SK-N-SH treated with all-trans-retinoic acid at 6 μM for 48 hours (cell line): ENCODE measurements at regions not wholly inside any gene's neighbourhood (a gene's known extent, or its start where the extent isn't known, plus 50 kb on each side); places are given as distances from the start of the nearest gene placed in this dataset.
"Not testable (repeated sequence)": the region's sequence is repeated elsewhere in the genome, so short reads cannot be mapped to it uniquely, and the experiment has no call there.

Source experiments
- ATAC-seq: fragments of 200-7000 bp; cut with Tn5 transposase; 3 replicates; pipeline ENCODE4 v1.9.1; 2020; ENCODE audit warnings: mild to moderate bottlenecking, moderate library complexity
- CREB5 ChIP-seq: fragments of 250-450 bp; sonication (Bioruptor Pico); IDR thresholded peaks from 2 replicates; pipeline ENCODE4 v1.5.1; 2020; ENCODE audit warnings: low read depth, mild to moderate bottlenecking, moderate library complexity
- CSDC2 ChIP-seq: fragments of 250-450 bp; sonication (Bioruptor Pico); IDR thresholded peaks from 2 replicates; pipeline ENCODE4 v1.5.0; 2020; ENCODE audit warnings: mild to moderate bottlenecking, moderate library complexity
- ESRRG ChIP-seq: fragments of 250-450 bp; sonication (Bioruptor Pico); IDR thresholded peaks from 2 replicates; pipeline ENCODE4 v1.6.1; 2021; ENCODE audit warnings: mild to moderate bottlenecking
- GLIS3 ChIP-seq: fragments of 250-450 bp; sonication (Bioruptor Pico); IDR thresholded peaks from 2 replicates; pipeline ENCODE4 v1.5.0; 2020; ENCODE audit warnings: mild to moderate bottlenecking, moderate library complexity
- OSR1 ChIP-seq: fragments of 250-450 bp; sonication (Bioruptor Pico); IDR thresholded peaks from 2 replicates; pipeline ENCODE4 v1.8.0; 2022; ENCODE audit warnings: moderate library complexity, mild to moderate bottlenecking, inconsistent platforms
- PATZ1 ChIP-seq: fragments of 250-450 bp; sonication (Bioruptor Pico); IDR thresholded peaks from 2 replicates; pipeline ENCODE4 v1.8.0; 2020; ENCODE audit warnings: mild to moderate bottlenecking, moderate library complexity, borderline replicate concordance
- PPARA ChIP-seq: fragments of 250-450 bp; sonication (Bioruptor Pico); IDR thresholded peaks from 2 replicates; pipeline ENCODE4 v1.5.0; 2020; ENCODE audit warnings: mild to moderate bottlenecking, borderline replicate concordance
- RARB ChIP-seq: fragments of 250-450 bp; sonication (Bioruptor Pico); IDR thresholded peaks from 2 replicates; pipeline ENCODE4 v1.8.0; 2021; ENCODE audit warnings: mild to moderate bottlenecking, moderate library complexity
- SNAI2 ChIP-seq: fragments of 250-450 bp; sonication (Bioruptor Pico); IDR thresholded peaks from 2 replicates; pipeline ENCODE4 v1.5.0; 2020; ENCODE audit warnings: mild to moderate bottlenecking, moderate library complexity
- TCF4 ChIP-seq: fragments of 250-450 bp; sonication (Bioruptor Pico); IDR thresholded peaks from 2 replicates; pipeline ENCODE4 v1.8.0; 2021; ENCODE audit warnings: mild to moderate bottlenecking, moderate library complexity, borderline replicate concordance
- TOX ChIP-seq: fragments of 250-450 bp; sonication (Bioruptor Pico); IDR thresholded peaks from 2 replicates; pipeline ENCODE4 v1.8.0; 2021; ENCODE audit warnings: mild to moderate bottlenecking, moderate library complexity, borderline replicate concordance
- TSHZ2 ChIP-seq: fragments of 250-450 bp; sonication (Bioruptor Pico); IDR thresholded peaks from 2 replicates; pipeline ENCODE4 v1.5.0; 2020; ENCODE audit warnings: mild to moderate bottlenecking, moderate library complexity
- ZC3H10 ChIP-seq: fragments of 250-450 bp; sonication (Bioruptor Pico); IDR thresholded peaks from 2 replicates; pipeline ENCODE4 v1.5.1; 2021; ENCODE audit warnings: mild to moderate bottlenecking, moderate library complexity
- ZFP3 ChIP-seq: fragments of 250-450 bp; sonication (Bioruptor Pico); IDR thresholded peaks from 2 replicates; pipeline ENCODE4 v1.5.0; 2020; ENCODE audit warnings: mild to moderate bottlenecking, moderate library complexity
- ZNF565 ChIP-seq: fragments of 450-650 bp; formaldehyde crosslinking; conservative IDR thresholded peaks from 2 replicates; pipeline ENCODE4 v1.5.0; 2020; ENCODE audit warnings: low read depth, mild to moderate bottlenecking, moderate library complexity
- ZNF70 ChIP-seq: fragments of 450-650 bp; formaldehyde crosslinking; IDR thresholded peaks from 2 replicates; pipeline ENCODE4 v1.5.0; 2020; ENCODE audit warnings: mild to moderate bottlenecking, moderate library complexity
- ZNF8 ChIP-seq: fragments of 450-650 bp; formaldehyde crosslinking; IDR thresholded peaks from 2 replicates; pipeline ENCODE4 v1.5.0; 2020; ENCODE audit warnings: mild to moderate bottlenecking, moderate library complexity
- TF ChIP-seq, protein P1 (sequence below): fragments of 250-450 bp; sonication (Bioruptor Pico); IDR thresholded peaks from 2 replicates; pipeline ENCODE4 v1.5.1; 2021; ENCODE audit warnings: mild to moderate bottlenecking, moderate library complexity

DNA sequence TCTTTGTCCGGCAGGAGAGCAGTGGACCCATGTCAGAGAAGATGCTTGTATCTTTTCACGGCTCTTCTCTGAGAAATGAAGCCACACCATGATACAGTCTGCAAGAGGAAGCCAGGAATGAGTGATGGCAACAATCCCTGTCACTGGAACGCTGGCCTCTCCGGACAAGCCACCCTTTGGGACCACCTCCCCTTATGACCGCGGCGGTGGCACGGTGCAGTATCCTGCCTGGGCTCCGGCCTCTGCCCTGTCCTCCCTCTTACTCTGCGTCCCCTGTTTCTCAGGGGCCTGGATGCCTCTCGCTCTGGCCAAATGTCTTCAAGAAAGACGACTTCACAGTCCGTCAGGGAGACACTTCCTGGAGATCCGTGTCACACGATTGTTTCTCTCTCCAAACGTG, 370.5 kb downstream of the ZNF716 start:
- ATAC-seq: no peak
- TF ChIP-seq ZNF70 (no peak), CREB5 (no peak)

DNA sequence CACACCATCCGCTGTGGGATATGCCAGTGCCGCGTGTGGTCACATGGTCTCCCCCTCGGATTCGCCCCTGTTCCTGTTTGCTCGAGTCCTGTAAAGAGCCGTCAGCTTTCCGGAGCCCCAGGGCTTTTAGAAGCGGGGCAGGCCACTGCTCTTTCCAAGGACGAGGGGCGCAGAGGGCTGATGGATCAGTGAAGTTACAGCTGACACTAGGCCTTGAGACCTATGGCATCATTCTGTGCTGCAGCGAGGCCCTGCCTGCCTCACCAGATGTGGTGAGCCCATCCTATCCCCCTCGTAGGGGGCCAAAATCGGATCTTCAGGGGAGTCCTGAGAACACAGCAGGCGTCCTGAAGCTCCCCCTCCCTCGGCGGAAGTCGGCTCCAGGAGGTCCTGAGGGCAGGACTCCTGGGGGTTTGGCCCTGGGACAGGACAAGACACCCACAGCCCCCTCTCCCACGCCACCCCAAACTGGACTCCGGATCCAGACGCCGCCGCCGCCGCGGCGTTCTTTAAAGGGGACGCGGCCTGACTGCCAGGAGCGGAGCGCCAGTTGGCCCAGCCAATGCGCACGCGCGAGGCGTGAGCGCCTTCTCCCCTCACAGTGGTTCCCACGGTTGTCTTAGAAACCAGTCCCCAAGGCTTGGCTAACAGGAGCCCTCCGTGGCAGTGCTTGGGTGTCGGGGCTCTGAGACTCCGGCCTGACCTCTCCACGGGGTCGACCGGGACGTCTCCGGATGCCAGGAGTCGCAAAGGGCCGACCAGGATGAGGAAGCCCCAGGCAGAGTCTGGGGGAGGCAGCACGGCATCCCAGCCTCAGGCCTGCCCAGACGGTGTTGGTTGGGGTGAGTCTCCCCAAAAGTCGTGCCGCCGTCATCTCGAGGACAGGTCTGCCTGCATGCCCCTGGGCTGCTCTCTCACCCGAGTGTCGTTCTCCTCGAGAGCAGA, 371.7 kb downstream of the ZNF716 start:
- no peak for ATAC-seq
- no peak for TF ChIP-seq ZFP3 (CRISPR knock-in tag)
- TF ChIP-seq PATZ1 (CRISPR knock-in tag): no peak

DNA sequence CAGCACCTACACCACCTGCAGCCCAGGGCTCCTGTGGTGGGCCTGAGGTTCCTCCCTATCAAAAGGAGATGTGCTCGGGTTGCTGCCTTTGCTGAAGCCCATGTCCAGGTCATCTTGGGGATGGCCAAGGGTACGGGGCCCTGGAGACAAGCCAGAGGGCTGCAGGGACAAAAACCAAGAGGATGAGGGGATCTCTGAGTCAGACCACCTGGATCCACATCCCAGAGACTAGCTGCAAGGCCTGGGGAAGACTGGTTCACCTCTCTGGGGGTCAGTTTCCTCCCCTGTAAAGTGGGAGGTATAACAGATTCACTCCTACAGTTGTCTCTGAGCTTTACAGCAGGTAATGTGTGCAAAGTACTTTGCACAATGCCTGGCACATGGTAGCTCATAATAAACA, 376.6 kb downstream of the ZNF716 start:
- not testable (repeated sequence) for ATAC-seq

DNA sequence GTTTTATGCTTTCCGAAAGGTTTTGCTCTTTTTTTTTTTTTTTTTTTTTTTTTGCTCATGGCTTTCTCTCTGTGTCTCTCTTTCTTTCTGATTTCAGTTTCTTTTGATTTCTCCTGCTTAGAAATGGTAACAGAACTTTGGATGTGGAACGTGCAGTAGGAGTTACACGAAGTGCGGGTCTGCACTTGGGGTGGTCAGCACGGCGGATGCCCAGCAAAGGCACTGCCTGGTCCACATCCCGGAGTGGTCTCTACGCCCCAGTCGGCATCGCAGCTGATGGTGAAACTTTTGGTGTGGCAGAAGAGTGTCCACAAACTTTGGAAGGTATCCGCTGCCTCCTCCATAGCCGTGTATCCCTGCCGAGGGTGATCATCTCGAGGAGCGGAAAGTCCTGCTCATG, 385.2 kb downstream of the ZNF716 start:
- not testable (repeated sequence) for ATAC-seq

- ATAC-seq: not testable (repeated sequence)
Observed at GRCh38 chr7:57839152-57839551, 389.2 kb downstream of the ZNF716 start.

- peak; percentile 56; the same call in 2 of the 3 replicates for ATAC-seq
- TF ChIP-seq CSDC2 (CRISPR knock-in tag): no peak
- TF ChIP-seq RARB: no peak
- TF ChIP-seq TOX: no peak
- no peak for TF ChIP-seq TCF4 (CRISPR knock-in tag)
- no peak for TF ChIP-seq SNAI2 (CRISPR knock-in tag)
- no peak for TF ChIP-seq ZNF8
- TF ChIP-seq, protein P1, sequence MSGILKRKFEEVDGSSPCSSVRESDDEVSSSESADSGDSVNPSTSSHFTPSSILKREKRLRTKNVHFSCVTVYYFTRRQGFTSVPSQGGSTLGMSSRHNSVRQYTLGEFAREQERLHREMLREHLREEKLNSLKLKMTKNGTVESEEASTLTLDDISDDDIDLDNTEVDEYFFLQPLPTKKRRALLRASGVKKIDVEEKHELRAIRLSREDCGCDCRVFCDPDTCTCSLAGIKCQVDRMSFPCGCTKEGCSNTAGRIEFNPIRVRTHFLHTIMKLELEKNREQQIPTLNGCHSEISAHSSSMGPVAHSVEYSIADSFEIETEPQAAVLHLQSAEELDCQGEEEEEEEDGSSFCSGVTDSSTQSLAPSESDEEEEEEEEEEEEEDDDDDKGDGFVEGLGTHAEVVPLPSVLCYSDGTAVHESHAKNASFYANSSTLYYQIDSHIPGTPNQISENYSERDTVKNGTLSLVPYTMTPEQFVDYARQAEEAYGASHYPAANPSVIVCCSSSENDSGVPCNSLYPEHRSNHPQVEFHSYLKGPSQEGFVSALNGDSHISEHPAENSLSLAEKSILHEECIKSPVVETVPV: no peak
- TF ChIP-seq ZFP3 (CRISPR knock-in tag): no peak
- no peak for TF ChIP-seq TSHZ2
- TF ChIP-seq ZC3H10 (CRISPR knock-in tag): no peak
- no peak for TF ChIP-seq ESRRG (CRISPR knock-in tag)
- TF ChIP-seq PPARA (CRISPR knock-in tag): no peak
- TF ChIP-seq CREB5: no peak
- TF ChIP-seq PATZ1 (CRISPR knock-in tag): no peak
- TF ChIP-seq ZNF565 (CRISPR knock-in tag): no peak
- no peak for TF ChIP-seq GLIS3 (CRISPR knock-in tag)
- no peak for TF ChIP-seq ZNF70
- no peak for TF ChIP-seq OSR1 (CRISPR knock-in tag)
Observed at GRCh38 chr7:57867884-57868701, 418.1 kb downstream of the ZNF716 start.
